GM21390 (cell line): ENCODE measurements at regions not wholly inside any gene's neighbourhood (a gene's known extent, or its start where the extent isn't known, plus 50 kb on each side); places are given as distances from the start of the nearest gene placed in this dataset.
"Not testable (repeated sequence)": the region's sequence is repeated elsewhere in the genome, so short reads cannot be mapped to it uniquely, and the experiment has no call there.

Experiments used
- ATAC-seq: cut with Tn5 transposase; IDR thresholded peaks from one replicate; pipeline ENCODE4 v1.9.1; 2021; ENCODE audit not compliant: unreplicated experiment

DNA sequence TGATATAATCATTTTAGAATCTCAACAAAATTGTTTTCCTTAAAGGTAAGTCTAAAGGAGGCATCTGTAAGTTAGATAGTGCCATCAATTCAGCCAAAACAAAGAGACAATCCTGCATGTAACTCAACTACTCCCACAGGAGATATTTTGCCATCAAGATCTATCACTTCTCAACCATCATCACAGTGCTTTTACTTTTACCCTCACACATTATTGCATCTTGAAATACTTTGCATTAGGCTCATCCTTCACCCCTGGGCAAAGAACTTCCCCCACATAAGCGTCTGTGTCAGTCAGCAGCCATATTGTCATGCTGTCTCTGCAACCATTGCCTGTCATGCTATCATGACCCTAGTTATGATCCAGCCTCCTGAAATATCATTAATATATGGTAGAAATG, 54.9 kb upstream of the NLGN1 start:
- ATAC-seq: no peak

- ATAC-seq: no peak
Measured at GRCh38 chr3:173340626-173341025, 56.9 kb upstream of the NLGN1 start.

DNA sequence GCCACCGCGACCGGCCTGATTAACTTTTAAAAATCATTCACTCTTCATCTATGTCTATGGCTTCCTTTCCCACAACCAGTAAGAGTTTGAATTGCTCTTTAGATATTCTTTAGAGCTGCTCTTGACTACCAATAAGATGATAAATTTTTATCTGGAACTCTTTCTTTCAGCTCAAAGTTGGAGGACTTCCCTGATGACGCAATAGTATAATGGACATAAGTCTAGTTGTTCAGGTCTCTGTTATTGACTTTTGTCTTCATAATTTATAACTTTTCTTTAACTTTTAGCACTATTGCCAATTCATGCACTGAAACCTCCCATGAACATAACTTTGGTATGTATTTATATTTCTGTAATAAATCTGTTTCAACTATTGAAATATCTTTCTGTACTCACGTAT, 61.3 kb upstream of the NLGN1 start:
- ATAC-seq: no peak

GRCh38 chr3:173306110-173306509, 91.4 kb upstream of the NLGN1 start:
- ATAC-seq: no peak

- no peak for ATAC-seq
Measured at GRCh38 chr3:173304182-173304800, 93.3 kb upstream of the NLGN1 start.

- ATAC-seq: no peak
Measured at GRCh38 chr3:173301647-173302046, 95.9 kb upstream of the NLGN1 start.

- no peak for ATAC-seq
Measured at GRCh38 chr3:173289072-173289471, 108.5 kb upstream of the NLGN1 start.

GRCh38 chr3:173287361-173287760, 110.2 kb upstream of the NLGN1 start:
- no peak for ATAC-seq

DNA sequence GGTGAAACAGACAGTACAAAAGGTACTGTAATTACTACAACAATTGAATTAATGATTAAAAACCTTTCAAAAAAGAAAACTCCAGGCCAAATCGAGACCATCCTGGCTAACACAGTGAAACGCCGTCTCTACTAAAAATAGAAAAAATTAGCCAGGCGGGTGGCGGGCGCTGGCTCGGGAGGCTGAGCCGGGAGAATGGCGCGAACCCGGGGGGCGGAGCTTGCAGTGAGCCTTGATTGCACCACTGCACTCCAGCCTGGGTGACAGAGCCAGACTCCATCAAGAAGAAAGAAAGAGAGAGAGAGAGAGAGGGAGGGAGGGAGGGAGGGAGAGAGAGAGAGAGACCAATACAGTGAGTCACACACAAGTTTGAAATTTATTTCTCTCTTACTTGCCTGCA, 111.0 kb upstream of the NLGN1 start:
- ATAC-seq: not testable (repeated sequence)

DNA sequence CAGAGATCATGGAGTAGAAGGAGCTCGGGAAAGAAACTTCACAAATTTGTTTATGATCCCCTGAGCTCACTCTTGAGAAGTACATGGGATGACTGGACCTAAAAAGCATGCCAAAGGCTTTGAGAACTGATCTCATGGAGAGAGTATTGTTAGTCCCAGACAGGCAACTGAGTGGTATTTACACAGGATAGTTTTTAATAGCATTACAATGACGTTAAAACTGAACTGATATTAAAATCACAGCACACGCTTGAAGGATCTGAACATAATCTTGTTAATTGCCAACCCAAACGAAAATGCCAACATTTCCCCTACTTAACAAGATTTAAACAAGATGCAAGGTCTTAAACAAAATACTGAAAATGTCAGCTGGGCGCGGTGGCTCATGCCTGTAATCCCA, 113.2 kb upstream of the NLGN1 start:
- no peak for ATAC-seq

DNA sequence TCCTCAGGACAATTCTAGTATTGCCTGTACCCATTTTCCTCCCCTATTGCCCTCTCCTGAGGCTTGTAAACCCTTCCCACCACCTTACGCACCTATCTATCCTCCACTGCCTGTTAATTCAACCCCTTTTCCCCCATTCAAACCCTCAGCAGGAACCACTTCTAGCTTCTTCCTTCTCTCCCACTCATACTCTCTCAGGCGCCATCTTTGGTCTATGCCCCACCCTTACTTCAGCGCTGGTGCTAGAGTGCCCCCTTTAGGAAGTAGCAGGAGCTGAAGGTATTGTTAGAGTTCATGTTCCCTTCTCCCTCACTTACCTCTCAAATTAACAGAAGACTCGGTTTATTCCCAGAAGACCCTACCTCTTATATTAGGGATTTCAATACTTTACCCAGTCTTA, 121.8 kb upstream of the NLGN1 start:
- peak; percentile 66 for ATAC-seq

- no peak for ATAC-seq
Measured at GRCh38 chr3:173273838-173274237, 123.7 kb upstream of the NLGN1 start.

- no peak for ATAC-seq
Measured at GRCh38 chr3:173268781-173269180, 127.7 kb upstream of the SPATA16 start.

DNA sequence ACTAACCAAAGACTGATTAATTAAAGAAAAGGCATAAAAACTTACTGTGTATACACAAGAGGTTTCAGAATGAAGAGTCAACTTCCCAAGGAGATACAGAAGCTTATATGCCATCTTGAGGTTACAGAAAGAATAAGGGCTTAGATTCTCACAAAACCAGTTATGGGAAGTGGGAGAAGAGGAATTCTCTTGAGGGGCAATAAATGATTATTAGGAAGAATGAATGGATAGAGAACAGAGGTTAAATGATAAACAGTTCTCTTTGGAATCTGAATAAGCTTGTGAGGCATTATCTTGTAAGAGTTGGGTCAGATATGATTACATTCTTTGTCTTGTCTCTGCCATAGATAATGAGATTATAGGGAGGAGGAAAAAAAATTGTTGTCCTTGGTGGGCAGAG, 126.7 kb upstream of the SPATA16 start:
- ATAC-seq: no peak

- ATAC-seq: no peak
Measured at GRCh38 chr3:173266441-173266840, 125.4 kb upstream of the SPATA16 start.

DNA sequence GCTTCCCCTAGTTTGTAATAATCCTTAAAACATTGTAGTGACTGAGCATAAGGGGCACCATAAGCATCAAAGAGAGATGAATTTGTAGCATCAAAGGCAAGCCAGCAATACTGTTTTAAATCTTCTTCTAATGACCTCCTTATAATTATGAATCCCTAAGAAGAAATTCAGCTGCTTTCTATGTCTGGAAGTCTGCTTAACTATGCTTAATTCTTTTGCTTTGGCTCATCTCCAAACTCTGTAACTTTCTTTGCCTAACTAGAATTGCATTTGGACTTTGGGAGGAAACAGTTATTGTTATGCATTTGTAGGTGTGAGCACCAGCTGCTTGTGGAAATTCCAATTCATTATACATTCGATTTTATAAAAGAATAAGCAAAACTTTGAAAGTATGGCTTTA, 117.7 kb upstream of the SPATA16 start:
- ATAC-seq: no peak

- no peak for ATAC-seq
Measured at GRCh38 chr3:173257797-173258196, 116.8 kb upstream of the SPATA16 start.

GRCh38 chr3:173255555-173255954, 114.5 kb upstream of the SPATA16 start:
- ATAC-seq: no peak

GRCh38 chr3:173253471-173253870, 112.4 kb upstream of the SPATA16 start:
- ATAC-seq: no peak

DNA sequence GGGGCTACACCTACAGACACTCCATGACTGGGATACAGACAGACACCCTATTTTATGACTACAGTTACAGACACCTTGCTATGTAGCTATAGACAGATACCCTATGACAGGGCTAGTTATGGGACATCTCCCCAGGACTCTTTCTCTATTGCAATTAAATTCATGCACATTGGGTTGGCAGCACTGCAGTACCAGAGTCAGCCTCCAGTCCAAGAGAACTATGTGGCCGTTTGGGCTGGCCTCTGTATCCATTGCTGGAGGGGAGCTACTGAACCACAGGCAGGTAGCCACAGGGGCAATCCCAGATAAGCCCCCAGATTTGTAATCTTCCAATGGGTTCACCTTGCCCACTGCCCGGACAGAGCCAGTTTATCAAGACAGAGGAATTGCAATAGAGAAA, 108.4 kb upstream of the SPATA16 start:
- peak; percentile 70 for ATAC-seq

DNA sequence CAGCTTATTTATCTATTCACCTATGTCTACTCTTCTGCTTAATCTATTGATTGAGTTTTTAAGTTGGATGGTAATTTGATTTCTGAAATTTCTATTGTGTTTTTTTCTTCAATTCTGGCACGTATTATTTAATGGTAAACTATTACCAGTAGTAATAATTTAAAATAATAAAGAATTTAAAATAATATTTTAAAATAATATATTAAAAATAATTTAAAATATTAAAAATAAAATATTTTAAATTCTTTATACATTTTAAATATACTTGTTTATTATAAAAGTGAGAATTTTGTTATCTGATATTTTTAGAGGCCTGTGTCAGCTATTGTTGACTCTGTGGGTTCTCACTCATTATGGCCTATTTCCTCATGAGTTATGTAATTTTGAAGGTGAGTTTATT, 100.7 kb upstream of the SPATA16 start:
- ATAC-seq: no peak

DNA sequence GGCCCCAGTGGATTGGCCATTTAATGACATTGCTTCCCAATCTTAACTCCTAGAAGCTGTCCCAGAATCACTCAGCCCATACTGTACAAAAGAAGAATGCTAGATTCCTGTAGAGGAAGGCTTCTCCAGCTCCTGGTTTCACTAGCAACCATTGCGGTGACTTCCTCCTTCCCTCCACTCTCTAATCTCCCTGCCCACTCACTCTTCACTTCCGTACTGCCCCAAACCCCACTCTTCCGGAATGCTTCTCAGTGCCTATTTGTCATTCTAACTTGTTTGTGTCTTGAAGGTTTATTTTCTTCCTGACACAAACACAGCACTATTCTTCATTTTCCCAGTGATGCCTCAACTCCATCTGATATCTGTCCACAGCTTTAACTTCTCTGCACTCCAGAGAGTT, 97.1 kb upstream of the SPATA16 start:
- no peak for ATAC-seq

GRCh38 chr3:173225351-173225750, 84.3 kb upstream of the SPATA16 start:
- no peak for ATAC-seq

- no peak for ATAC-seq
Measured at GRCh38 chr3:173221010-173221409, 80.0 kb upstream of the SPATA16 start.
